GM23248 (cell line): ENCODE measurements at regions not wholly inside any gene's neighbourhood (a gene's known extent, or its start where the extent isn't known, plus 50 kb on each side); places are given as distances from the start of the nearest gene placed in this dataset.

Experiments
- EZH2 ChIP-seq: fragments of 200-600 bp; sonication (generic); IDR thresholded peaks from 2 replicates; pipeline ENCODE4 v1.6.1; 2018; ENCODE audit warnings: antibody characterized with exemption, mild to moderate bottlenecking; ENCODE audit not compliant: insufficient read depth, poor library complexity, severe bottlenecking
- EZH2phosphoT487 ChIP-seq: fragments of 200-600 bp; sonication (generic); IDR thresholded peaks from 2 replicates; pipeline ENCODE4 v1.6.1; 2018; ENCODE audit warnings: antibody characterized with exemption, moderate library complexity, mild to moderate bottlenecking, low read depth; ENCODE audit not compliant: insufficient read depth

DNA sequence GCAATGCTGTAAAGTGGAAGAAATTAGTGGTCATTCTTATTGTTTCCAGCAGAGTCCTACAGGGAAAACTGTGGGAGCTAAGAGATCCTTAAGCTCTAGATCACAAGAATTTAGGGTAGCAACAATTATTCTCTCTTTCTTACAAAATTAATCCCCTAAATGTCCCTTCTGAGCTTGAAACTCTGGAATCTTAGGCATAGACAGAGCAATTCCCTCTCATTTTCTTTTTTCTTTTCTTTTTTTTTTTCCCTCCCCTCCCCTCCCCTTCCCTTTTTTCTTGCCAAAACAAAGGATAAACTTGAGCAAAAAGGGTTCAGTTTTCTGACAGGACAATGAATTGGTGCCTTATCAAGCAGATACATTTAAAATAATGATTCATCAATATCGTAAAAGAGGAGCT is 441.0 kb downstream of the DSC3 start:
- TF ChIP-seq EZH2 (no peak), EZH2phosphoT487 (no peak)
